Fibroblast of lung (primary cell): ENCODE measurements at regions not wholly inside any gene's neighbourhood (a gene's known extent, or its start where the extent isn't known, plus 50 kb on each side); places are given as distances from the start of the nearest gene placed in this dataset.
"Not testable (repeated sequence)": the region's sequence is repeated elsewhere in the genome, so short reads cannot be mapped to it uniquely, and the experiment has no call there.

Experiments
- CTCF ChIP-seq, 2 donors: IDR thresholded peaks in 1 of 2; conservative IDR thresholded peaks in 1 of 2; 1 replicate in 1 of 2; 2 replicates in 1 of 2; pipeline ENCODE4 v1.5.1; 2011 to 2012; ENCODE audit warnings: low read length in 2 of 2, control low read depth in 1 of 2, inconsistent platforms in 1 of 2, low read depth in 1 of 2, mild to moderate bottlenecking in 1 of 2
- EZH2 ChIP-seq: IDR thresholded peaks from 2 replicates; pipeline ENCODE4 v1.5.1; 2012; ENCODE audit warnings: low read length, control low read depth, mild to moderate bottlenecking; ENCODE audit errors: missing control alignments

- TF ChIP-seq CTCF (conservative IDR thresholded peaks at IDR 0.05 in 1 of 2, IDR thresholded peaks at IDR 0.05 in 1 of 2; ENCODE audit: low read depth in 1 of 2, low read length in 2 of 2) = peak in 1 of 2 donors; percentile 43
- TF ChIP-seq EZH2 = not testable (repeated sequence)
Measured at GRCh38 chr16:29318561-29318968, 87.9 kb downstream of the NPIPB11 start.
